ENCODE measurements at regions not wholly inside any gene's neighbourhood (a gene's known extent, or its start where the extent isn't known, plus 50 kb on each side); places are given as distances from the start of the nearest gene placed in this dataset.

- intact Hi-C loops (cut with micrococcal nuclease) = loop anchor here (1.0 to 10.0 kb wide), 5 partner anchors 332 to 781 kb away; no protein-coding TSS in a partner anchor
- BruUV-seq (replicated peaks) = no TSS peak
- H3K4me1 Mint-ChIP-seq (ENCODE audit: insufficient read depth, unreplicated experiment) = peaks cover 5% of the 10 kb centered on the region
- DNase-seq (ENCODE audit: unreplicated experiment) = peak; percentile 55
- no peaks in the 10 kb centered on the region for H3K36me3 Mint-ChIP-seq (ENCODE audit: insufficient read depth, unreplicated experiment)
- no peak overlapping the region for H3K4me3 Mint-ChIP-seq (ENCODE audit: unreplicated experiment)
- ChIA-PET CTCF (interaction anchor here (0.7 to 5.0 kb wide), 5 partner anchors 9 to 494 kb away, joined by 3 to 64 read pairs (median 4); no protein-coding TSS in a partner anchor), POLR2A (no interaction called here)
- H3K9me3 Mint-ChIP-seq (ENCODE audit: unreplicated experiment) = no peaks in the 10 kb centered on the region
- H3K27me3 Mint-ChIP-seq (ENCODE audit: insufficient read depth, unreplicated experiment) = no peaks in the 10 kb centered on the region
- peak; percentile 56 for TF ChIP-seq CTCF (IDR thresholded peaks at IDR 0.05; ENCODE audit: unreplicated experiment)
- H3K27ac Mint-ChIP-seq (ENCODE audit: low read depth, unreplicated experiment) = no peak overlapping the region
Observed at GRCh38 chr4:175560604-175561003, 251.5 kb downstream of the GPM6A start.

DNA sequence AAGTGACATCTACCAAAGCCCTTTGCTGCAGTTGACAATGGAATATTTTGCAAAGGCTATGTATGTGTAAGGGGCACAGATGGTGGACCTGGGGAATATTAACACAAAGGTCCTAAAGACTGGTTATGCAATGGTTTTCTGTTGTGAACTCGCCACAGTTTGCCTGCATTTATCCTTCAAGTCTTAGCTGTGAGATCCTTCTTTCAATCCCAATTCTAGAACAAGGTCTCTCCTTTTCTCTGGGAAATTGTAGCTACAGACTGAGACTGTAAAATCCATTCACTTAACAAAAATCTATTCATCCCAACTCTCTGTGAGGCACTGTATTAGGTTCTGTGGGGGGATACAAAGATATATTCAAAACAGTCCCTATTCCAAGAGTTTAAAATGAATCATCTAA is 250.4 kb downstream of the GPM6A start:
- no peak overlapping the region for H3K27ac Mint-ChIP-seq (ENCODE audit: low read depth, unreplicated experiment)
- ChIA-PET POLR2A (interaction anchor here (1.0 kb wide), 1 partner anchor 330 kb away, joined by 4 read pairs; no protein-coding TSS in a partner anchor), CTCF (interaction anchor here (0.6 to 5.0 kb wide), 5 partner anchors 46 to 779 kb away, joined by 3 to 64 read pairs (median 4); no protein-coding TSS in a partner anchor)
- peaks cover 5% of the 10 kb centered on the region for H3K4me1 Mint-ChIP-seq (ENCODE audit: insufficient read depth, unreplicated experiment)
- no peaks in the 10 kb centered on the region for H3K9me3 Mint-ChIP-seq (ENCODE audit: unreplicated experiment)
- no peaks in the 10 kb centered on the region for H3K27me3 Mint-ChIP-seq (ENCODE audit: insufficient read depth, unreplicated experiment)
- intact Hi-C loops (cut with micrococcal nuclease) = loop anchor here (5.0 to 10.0 kb wide), 2 partner anchors 471 to 573 kb away; no protein-coding TSS in a partner anchor
- no peak overlapping the region for H3K4me3 Mint-ChIP-seq (ENCODE audit: unreplicated experiment)
- no peak for TF ChIP-seq CTCF (IDR thresholded peaks at IDR 0.05; ENCODE audit: unreplicated experiment)
- BruUV-seq (replicated peaks) = no TSS peak
- DNase-seq (ENCODE audit: unreplicated experiment) = no peak
- no peaks in the 10 kb centered on the region for H3K36me3 Mint-ChIP-seq (ENCODE audit: insufficient read depth, unreplicated experiment)

- Mint-ChIP-seq H3K9me3 (ENCODE audit: unreplicated experiment) (no peaks in the 10 kb centered on the region), H3K36me3 (ENCODE audit: insufficient read depth, unreplicated experiment) (no peaks in the 10 kb centered on the region), H3K4me3 (ENCODE audit: unreplicated experiment) (no peak overlapping the region), H3K4me1 (ENCODE audit: insufficient read depth, unreplicated experiment) (peaks cover 5% of the 10 kb centered on the region), H3K27me3 (ENCODE audit: insufficient read depth, unreplicated experiment) (no peaks in the 10 kb centered on the region), H3K27ac (ENCODE audit: low read depth, unreplicated experiment) (no peak overlapping the region)
- BruUV-seq (replicated peaks) = no TSS peak
- ChIA-PET POLR2A (interaction anchor here (1.0 to 1.1 kb wide), 2 partner anchors 329 to 331 kb away, joined by 4 read pairs; no protein-coding TSS in a partner anchor), CTCF (interaction anchor here (0.5 to 5.0 kb wide), 8 partner anchors 45 to 778 kb away, joined by 3 to 64 read pairs (median 4); no protein-coding TSS in a partner anchor)
- intact Hi-C loops (cut with micrococcal nuclease) = loop anchor here (5.0 to 10.0 kb wide), 2 partner anchors 470 to 573 kb away; no protein-coding TSS in a partner anchor
- no peak for DNase-seq (ENCODE audit: unreplicated experiment)
- TF ChIP-seq CTCF (IDR thresholded peaks at IDR 0.05; ENCODE audit: unreplicated experiment) = no peak
Observed at GRCh38 chr4:175562111-175562510, 250.0 kb downstream of the GPM6A start.

DNA sequence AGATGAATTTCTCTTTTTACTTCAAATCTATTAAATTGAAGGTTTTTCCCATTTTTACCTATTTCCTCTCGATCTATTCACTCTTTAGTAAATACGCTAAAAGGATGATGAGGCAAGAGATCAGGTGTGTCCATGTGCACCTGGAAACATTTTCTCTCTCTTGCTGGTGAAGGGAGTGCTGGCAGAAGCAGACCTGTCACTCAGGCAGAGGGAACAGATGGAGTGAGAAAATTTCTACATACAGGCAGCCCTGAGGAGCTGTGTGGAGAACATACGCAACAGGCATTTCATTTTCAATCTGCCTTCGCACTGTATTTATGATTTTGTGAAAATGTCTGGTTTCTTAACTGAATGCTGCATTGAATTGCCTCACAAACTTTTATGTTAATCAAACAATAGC is 249.5 kb downstream of the GPM6A start:
- Mint-ChIP-seq H3K27me3 (ENCODE audit: insufficient read depth, unreplicated experiment) (no peaks in the 10 kb centered on the region), H3K36me3 (ENCODE audit: insufficient read depth, unreplicated experiment) (no peaks in the 10 kb centered on the region), H3K4me3 (ENCODE audit: unreplicated experiment) (no peak overlapping the region), H3K9me3 (ENCODE audit: unreplicated experiment) (no peaks in the 10 kb centered on the region), H3K4me1 (ENCODE audit: insufficient read depth, unreplicated experiment) (peaks cover 5% of the 10 kb centered on the region), H3K27ac (ENCODE audit: low read depth, unreplicated experiment) (no peak overlapping the region)
- BruUV-seq (replicated peaks) = no TSS peak
- TF ChIP-seq CTCF (IDR thresholded peaks at IDR 0.05; ENCODE audit: unreplicated experiment) = no peak
- DNase-seq (ENCODE audit: unreplicated experiment) = no peak
- POLR2A ChIA-PET = interaction anchor here (0.6 to 1.1 kb wide), 3 partner anchors 329 to 467 kb away, joined by 3 to 4 read pairs (median 4); no protein-coding TSS in a partner anchor
- CTCF ChIA-PET = interaction anchor here (0.5 to 5.0 kb wide), 10 partner anchors 14 to 778 kb away, joined by 3 to 64 read pairs (median 3); no protein-coding TSS in a partner anchor
- intact Hi-C loops (cut with micrococcal nuclease) = loop anchor here (5.0 to 10.0 kb wide), 2 partner anchors 470 to 572 kb away; no protein-coding TSS in a partner anchor
